HG03432 (cell line): ENCODE measurements at regions not wholly inside any gene's neighbourhood (a gene's known extent, or its start where the extent isn't known, plus 50 kb on each side); places are given as distances from the start of the nearest gene placed in this dataset.

Source experiments
- ATAC-seq: cut with Tn5 transposase; IDR thresholded peaks from one replicate; pipeline ENCODE4 v1.9.1; 2021; ENCODE audit warnings: mild to moderate bottlenecking, moderate library complexity; ENCODE audit not compliant: unreplicated experiment

GRCh38 chr6:155738602-155739105 is 283.0 kb upstream of the NOX3 start:
- ATAC-seq, result no peak

DNA sequence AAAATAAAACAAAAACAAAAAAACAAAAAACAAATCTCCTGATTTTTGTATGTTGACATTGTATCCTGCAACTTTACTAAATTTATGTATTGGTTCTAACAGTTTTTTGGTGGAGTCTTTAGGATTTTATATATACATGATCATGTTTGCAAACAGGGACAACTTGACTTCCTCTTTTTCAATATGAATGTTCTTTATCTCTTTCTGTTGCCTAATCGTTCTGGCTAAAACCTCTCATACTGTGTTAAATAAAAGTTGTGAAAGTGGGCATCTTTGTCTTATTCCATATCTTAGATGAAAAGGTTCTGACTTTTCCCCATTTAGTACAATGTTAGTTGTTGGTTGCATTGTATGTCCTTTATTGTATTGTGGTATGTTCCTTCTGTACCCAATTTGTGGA is 261.7 kb upstream of the NOX3 start:
- no peak for ATAC-seq

GRCh38 chr6:155710704-155711103 is 255.1 kb upstream of the NOX3 start:
- no peak for ATAC-seq

- no peak for ATAC-seq
Observed at GRCh38 chr6:155709262-155709661, 253.6 kb upstream of the NOX3 start.

GRCh38 chr6:155708100-155708499 is 252.5 kb upstream of the NOX3 start:
- ATAC-seq, result no peak

- no peak for ATAC-seq
Observed at GRCh38 chr6:155706806-155707205, 251.2 kb upstream of the NOX3 start.

DNA sequence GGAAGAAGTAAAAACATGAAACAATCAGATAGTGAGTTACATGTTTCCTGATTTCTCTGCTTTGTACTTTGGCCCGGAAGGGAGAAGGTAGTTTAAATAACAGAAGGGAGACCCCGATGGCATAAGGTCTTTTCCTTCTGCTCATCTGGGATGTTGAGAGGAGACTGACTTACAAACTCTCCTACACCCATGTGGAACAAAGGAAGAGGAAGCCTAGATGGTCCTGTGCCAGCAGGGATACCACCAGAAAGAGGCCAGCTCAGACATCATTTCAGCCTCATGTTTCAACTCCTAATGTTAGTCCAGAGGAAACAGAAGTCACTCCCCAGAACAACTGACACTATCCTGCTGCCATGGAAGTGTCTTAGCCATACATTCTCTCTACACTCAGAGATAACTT is 250.7 kb upstream of the NOX3 start:
- no peak for ATAC-seq

DNA sequence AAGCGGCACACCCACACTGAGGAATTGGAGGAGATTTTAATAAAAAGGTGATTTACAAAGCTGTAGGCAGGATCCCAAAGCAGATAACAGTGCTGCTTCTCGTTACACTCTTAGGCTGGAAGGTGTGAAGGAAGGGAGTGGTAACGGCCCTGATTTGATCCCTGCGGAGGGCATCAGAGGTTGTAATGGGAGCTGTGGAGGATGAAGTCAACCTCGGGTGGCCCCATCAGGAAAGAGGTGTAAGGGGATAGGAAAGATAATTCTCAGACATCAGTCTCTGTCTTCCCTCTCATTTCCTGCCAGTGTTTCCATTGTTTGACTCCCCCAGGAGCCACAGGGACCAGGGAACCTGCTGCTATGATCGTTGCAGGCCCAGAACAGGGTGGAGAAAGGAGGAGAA is 245.7 kb upstream of the NOX3 start:
- no peak for ATAC-seq

DNA sequence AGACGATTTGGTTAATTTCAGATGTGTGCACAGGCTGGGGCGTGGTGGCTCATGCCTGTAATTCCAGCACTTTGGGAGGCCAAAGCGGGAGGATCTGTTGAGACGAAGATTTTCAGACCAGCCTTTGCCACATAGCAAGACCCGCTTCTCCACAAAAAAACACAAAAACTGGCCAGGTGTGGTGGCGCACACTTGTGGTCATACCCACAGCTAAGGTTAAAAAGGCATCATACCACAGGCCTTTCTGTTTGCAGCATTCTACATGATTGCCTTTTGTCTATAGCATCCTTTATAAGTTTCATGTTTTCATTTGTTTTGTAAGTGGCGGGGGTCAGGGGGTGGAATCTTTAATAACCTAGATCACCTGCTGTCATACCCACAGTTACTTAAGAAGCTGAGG is 239.9 kb upstream of the NOX3 start:
- ATAC-seq, result no peak

- ATAC-seq, result no peak
Observed at GRCh38 chr6:155694419-155694790, 238.8 kb upstream of the NOX3 start.

- ATAC-seq, result no peak
Observed at GRCh38 chr6:155693573-155694418, 238.2 kb upstream of the NOX3 start.

DNA sequence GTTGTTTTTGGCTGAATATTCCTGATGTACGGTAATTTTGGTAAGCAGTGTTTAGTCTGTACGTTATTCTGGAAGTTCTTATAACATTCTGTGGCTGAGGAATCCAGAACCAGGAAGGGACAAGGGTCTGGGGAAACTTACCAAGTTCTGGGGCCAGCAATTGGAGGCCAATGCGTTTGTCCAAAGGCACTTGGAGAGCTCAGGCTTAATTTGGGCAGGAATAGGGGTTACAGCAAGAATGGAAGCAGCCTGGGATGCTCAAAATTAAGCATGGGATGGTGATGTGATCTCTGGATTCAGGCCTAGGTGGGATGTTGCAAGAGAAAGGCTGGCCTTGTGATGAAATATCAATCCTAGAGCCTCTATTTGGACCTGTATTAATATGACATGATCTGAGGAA is 235.2 kb upstream of the NOX3 start:
- no peak for ATAC-seq

GRCh38 chr6:155687645-155688044 is 232.0 kb upstream of the NOX3 start:
- ATAC-seq, result no peak

DNA sequence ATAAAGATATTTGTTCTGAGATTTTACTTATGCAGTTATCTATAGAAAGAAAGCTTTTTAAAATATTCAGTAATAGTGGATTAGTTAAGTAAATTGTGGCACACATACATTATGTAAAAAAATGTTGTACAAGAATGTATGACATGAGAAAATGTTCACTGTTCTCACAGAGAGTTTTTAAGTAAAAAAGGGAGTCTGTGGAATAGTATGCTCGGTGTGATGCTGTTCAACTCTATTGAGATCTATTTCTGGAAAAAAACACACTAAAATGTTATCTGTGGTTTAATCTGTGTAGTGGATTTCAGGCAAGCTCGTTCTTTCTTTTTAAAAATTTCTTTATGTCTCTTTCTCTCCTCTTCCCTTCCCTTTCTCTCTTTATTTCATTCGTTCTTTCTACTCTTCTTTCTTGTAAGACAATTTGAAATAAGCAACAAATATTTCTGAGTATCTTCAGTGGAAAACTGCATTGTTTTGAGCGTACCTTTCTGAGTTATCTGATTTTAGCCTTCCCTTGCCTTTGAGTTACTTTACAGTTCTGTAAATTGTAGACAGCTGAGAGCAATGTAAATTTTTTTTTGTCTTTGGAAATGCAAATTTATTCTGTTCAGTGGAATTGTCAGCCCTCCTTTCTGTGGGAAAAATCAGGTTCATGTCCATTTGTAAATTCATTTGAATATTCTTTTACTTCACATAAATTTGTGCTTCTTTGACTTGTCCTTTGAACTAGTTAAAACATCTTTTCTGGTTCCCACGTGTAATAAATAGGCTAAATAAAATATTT is 229.0 kb upstream of the NOX3 start:
- no peak for ATAC-seq

GRCh38 chr6:155678361-155678760 is 222.7 kb upstream of the NOX3 start:
- no peak for ATAC-seq

GRCh38 chr6:155676346-155676745 is 220.7 kb upstream of the NOX3 start:
- no peak for ATAC-seq

GRCh38 chr6:155670655-155671054 is 215.0 kb upstream of the NOX3 start:
- no peak for ATAC-seq

- ATAC-seq, result no peak
Observed at GRCh38 chr6:155660251-155660977, 204.8 kb upstream of the NOX3 start.

DNA sequence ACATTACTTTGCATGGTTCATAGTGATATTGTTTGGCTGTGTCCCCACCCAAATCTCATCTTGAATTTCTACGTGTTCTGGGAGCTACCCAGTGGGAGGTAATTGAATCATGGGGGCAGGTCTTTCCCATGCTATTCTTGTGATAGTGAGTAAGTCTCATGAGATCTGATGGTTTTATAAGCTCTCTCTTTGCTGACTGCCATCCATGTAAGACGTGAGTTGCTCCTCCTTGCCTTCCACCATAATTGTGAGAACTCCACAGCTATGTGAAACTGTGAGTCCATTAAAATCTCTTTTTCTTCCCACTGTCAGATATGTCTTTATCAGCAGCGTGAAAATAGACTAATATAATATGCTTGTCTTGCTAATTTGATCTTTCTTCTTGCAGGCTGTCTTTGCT is 200.4 kb upstream of the NOX3 start:
- no peak for ATAC-seq

- ATAC-seq, result no peak
Observed at GRCh38 chr6:155654474-155654873, 198.8 kb upstream of the NOX3 start.

GRCh38 chr6:155648301-155648700 is 192.7 kb upstream of the NOX3 start:
- no peak for ATAC-seq
